Prostate gland (tissue), 2 donors: ENCODE measurements at regions not wholly inside any gene's neighbourhood (a gene's known extent, or its start where the extent isn't known, plus 50 kb on each side); places are given as distances from the start of the nearest gene placed in this dataset.

ENCODE experiments used
- POLR2A ChIP-seq: fragments of 450-650 bp; IDR thresholded peaks from one replicate; pipeline ENCODE4 v1.6.1; 2016; ENCODE audit warnings: antibody characterized with exemption, mild to moderate bottlenecking
- POLR2AphosphoS5 ChIP-seq: sonication (generic); formaldehyde crosslinking; IDR thresholded peaks from one replicate; pipeline ENCODE4 v1.6.1; 2017; ENCODE audit warnings: antibody characterized with exemption
- TF ChIP-seq, protein P1 (sequence below), 4 experiments: fragments of 200-600 bp in 2 of 4; fragments of 450-650 bp in 2 of 4; sonication (generic) in 2 of 4; IDR thresholded peaks; 1 replicate in 3 of 4; 2 replicates in 1 of 4; pipeline ENCODE4 v1.5.1; 2016 to 2019; ENCODE audit warnings: antibody characterized with exemption in 4 of 4, mild to moderate bottlenecking in 2 of 4, moderate library complexity in 2 of 4

DNA sequence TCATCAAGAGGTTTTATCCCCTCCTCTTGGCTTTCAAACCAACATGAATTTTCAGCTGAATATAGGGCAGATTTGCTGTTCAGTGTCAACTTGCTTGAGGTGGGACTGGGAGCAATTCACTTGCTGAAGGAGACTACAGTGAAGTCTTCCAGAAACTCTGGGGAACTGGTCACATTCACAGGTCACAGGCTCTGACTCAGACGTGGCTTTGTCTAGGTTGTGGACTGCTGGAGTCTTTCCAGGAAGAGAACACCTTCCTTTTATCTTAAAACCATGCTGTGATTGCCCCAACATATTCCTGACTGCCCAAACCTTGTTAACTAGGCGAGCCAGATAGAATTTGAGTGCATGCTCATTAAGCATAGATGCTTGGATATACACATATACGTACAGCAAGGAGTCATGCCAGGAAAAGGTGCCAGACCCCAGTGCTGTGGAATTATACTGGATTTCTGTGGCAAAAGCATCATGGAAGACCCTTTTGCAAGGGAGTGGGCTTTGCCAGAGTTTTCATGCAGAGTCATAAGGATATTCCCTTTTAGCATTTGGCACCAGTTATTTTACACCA, 399.1 kb upstream of the TBL1XR1 start:
- TF ChIP-seq POLR2A (no peak), POLR2AphosphoS5 (no peak)
- TF ChIP-seq, protein P1, sequence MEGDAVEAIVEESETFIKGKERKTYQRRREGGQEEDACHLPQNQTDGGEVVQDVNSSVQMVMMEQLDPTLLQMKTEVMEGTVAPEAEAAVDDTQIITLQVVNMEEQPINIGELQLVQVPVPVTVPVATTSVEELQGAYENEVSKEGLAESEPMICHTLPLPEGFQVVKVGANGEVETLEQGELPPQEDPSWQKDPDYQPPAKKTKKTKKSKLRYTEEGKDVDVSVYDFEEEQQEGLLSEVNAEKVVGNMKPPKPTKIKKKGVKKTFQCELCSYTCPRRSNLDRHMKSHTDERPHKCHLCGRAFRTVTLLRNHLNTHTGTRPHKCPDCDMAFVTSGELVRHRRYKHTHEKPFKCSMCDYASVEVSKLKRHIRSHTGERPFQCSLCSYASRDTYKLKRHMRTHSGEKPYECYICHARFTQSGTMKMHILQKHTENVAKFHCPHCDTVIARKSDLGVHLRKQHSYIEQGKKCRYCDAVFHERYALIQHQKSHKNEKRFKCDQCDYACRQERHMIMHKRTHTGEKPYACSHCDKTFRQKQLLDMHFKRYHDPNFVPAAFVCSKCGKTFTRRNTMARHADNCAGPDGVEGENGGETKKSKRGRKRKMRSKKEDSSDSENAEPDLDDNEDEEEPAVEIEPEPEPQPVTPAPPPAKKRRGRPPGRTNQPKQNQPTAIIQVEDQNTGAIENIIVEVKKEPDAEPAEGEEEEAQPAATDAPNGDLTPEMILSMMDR (IDR thresholded peaks at IDR 0.05) = no peak
